ENCODE measurements at regions not wholly inside any gene's neighbourhood (a gene's known extent, or its start where the extent isn't known, plus 50 kb on each side); places are given as distances from the start of the nearest gene placed in this dataset.

GRCh38 chr19:56946159-56946558 is 105.6 kb upstream of the PEG3 start:
- TF ChIP-seq, protein P1, sequence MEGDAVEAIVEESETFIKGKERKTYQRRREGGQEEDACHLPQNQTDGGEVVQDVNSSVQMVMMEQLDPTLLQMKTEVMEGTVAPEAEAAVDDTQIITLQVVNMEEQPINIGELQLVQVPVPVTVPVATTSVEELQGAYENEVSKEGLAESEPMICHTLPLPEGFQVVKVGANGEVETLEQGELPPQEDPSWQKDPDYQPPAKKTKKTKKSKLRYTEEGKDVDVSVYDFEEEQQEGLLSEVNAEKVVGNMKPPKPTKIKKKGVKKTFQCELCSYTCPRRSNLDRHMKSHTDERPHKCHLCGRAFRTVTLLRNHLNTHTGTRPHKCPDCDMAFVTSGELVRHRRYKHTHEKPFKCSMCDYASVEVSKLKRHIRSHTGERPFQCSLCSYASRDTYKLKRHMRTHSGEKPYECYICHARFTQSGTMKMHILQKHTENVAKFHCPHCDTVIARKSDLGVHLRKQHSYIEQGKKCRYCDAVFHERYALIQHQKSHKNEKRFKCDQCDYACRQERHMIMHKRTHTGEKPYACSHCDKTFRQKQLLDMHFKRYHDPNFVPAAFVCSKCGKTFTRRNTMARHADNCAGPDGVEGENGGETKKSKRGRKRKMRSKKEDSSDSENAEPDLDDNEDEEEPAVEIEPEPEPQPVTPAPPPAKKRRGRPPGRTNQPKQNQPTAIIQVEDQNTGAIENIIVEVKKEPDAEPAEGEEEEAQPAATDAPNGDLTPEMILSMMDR (conservative IDR thresholded peaks at IDR 0.05): no peak
- no peak for TF ChIP-seq ZFX (IDR thresholded peaks at IDR 0.05)

Measured in C4-2B (cell line).